Midbrain (tissue), 1 donor: ENCODE measurements at regions not wholly inside any gene's neighbourhood (a gene's known extent, or its start where the extent isn't known, plus 50 kb on each side); places are given as distances from the start of the nearest gene placed in this dataset.
A peak's percentile ranks its signal among the peaks of the same experiment; 100 is the strongest.
"Not testable (repeated sequence)": the region's sequence is repeated elsewhere in the genome, so short reads cannot be mapped to it uniquely, and the experiment has no call there.

Experiments
- DNase-seq: peaks from one replicate; lab custom pipeline; 2025; lab: John Stamatoyannopoulos, UW

DNA sequence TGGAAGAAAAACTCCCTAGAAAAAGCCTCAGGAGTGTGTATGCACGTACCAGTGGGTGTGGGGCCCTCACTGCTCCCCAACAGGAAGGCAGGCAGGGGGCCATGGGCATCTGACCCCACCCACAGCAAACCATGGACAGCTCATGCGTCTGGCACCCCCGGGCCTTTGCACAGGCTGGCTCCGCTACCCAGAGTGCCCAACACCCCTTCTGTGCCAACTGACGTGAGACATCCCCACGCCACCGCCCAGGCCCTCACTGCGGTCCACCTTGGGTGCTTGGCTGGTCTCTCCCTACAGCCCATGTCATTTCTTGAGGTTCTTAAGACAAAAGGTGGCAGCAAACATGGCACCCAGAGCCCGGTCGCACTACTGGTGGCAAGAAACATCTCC, 91.4 kb downstream of the NCOR2 start:
- DNase-seq = no peak

DNA sequence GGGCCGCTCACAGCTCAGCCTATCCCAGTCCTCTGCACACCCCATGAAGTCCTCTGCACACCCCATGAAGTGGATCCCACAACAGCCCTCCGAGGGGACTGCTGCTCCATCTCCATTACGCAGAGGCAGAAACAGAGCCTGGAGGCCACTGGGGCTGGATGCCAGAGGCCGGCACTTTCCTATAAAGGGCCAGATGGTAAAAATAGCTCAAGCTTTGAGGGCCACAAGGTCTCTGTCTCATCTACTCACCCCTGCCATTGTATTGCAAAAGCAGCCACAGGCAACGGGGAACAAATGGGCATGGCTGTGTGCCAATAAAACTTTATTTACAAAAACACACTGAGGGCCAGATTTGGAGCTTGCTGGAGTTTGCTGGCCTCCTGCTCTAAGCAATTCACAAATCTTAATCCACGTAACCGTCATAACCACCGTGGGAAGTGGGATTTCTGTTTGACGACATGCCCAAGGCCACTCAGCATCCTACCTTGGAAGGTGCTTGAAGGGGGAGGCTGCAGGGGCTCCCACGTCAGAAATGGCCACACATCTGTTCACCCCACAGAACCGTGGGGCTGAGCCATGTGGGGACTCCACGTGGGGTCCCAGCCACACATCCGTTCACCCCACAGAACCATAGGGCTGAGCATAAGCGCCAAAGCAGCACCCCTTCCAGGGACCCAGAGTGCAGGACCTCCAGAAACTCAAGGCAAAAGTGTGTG, 92.0 kb downstream of the NCOR2 start:
- no peak for DNase-seq

DNA sequence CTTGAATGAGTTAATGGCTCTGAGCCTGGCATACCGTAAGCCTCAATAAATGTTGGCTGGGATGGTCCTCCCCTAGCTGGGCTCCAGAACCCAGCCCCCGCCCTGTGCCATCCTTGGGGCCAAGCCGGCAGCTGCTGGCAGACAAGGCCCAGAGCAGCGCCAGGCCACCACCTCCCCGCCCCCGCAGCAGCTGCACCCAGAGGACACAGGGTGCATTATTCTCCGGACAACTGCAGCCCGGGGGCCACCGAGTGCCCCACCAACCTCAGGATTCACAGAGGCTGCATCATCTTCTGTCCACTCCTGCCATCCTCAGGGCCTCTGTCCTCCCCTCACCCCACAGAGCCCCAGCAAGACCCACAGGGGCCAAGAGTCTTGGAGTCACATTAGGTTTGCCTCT, 92.7 kb downstream of the NCOR2 start:
- DNase-seq = peak; percentile 93

DNA sequence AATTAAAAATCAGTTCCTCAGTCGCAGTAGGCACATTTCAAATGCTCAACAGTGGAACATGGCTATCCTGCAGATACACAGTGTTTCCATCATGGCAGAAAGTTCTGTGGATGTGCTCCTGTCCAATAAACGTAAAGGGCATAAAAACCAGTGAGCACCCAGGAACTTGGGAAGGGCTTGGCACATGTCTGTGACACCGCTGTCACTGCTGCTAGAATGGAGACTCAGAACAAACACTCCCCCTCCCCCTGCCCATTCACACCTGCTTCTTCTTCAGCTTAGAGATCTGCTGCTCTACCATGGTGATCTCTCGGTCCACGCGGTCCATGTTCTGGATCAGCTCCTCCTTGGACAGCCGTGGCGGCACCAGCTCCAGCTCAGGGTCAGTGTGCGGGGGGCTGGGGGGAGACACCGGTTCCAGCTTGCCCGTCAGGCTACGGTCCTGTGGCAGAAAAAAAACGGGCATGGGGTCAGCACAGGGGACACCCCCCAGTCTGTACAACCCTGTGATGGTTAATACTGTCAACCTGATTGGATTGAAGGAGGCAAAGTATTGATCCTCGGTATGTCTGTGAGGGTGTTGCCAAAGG, 94.6 kb downstream of the NCOR2 start:
- no peak for DNase-seq

DNA sequence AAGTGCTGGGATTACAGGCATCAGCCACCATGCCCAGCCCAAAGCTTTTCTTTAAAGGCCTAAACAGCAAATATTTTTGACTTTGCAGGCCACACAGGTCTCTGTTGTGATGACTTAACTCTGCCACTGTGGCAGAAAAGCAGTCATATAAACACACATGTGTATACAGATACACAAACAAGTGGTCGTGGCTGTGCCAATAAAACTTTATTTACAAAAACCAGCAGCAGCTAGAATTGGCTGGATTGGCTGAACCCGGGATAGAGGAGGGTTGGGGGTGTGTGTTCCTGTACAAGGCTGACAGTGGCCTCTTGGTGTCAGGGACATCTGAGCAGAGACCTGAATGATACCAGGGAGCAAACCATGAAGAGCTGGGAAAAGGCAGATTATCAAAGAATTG, 95.6 kb downstream of the NCOR2 start:
- no peak for DNase-seq

DNA sequence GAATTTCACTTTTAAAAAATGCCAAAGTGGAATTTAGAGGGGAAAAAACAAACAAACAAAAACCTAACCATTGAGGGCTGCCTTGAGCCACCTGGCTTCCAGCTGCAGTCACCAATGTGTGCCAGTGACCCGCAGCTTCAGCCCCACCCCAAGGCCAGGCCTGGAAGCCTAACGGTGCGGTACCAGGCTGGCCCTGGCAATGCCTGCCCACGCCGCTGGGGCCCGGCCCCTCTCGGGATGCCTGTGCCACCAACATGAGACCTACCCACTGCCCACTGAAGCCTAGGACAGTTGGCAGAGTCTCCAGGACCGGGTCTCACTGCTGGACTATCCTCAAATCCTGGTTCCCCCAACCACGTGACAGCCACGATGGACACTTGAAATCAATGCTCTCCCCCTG, 96.6 kb downstream of the NCOR2 start:
- no peak for DNase-seq

DNA sequence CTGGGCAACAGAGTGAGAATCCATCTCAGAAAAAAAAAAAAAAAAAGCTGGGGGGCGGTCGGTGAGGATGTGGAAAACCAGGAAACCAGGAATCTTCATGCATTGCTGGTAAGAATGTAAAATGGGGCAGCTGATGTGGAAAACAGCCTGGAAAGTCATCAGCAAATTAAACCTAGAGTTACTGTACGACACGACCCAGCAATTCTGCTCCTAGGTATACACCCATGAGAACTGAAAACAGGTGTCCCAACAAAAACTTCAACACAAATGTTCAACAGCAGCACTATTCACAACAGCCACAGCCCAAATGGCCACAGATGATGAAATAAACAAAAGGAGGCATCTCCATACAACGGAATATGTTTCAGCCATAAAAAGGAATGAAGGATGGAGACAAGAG, 97.3 kb downstream of the NCOR2 start:
- no peak for DNase-seq

DNA sequence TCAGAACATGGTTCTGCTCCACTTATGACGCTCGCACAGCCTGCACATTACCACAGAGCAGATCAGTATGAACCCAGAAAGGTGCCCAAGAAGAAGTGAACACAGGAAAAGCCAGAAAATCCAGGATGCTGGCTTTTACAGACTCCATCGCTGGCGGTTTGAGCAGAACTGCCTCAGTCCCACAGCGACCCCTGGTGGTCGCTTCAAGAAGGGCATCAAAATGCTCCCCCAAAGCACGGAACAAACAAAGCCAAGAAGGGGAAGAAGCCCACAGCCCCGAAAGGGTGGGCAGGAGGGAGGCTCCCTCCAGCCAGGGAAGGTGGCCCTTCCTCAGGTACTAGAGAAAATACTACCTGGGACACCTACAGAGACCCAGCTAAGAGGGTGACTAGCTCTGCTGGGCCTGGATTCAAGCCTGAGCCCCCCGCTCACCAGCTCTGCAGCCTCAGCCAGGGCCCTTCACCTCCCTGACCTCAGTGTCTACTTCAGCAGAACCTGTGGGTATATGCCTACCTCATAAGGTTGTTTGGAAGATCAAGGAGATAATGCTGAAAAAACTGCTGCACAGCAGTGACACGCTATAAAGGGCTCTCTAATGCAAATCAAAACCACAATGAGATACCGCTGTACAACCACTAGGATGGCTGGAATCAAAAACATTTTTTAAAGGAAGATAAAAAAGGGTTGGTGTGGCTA, 98.1 kb downstream of the NCOR2 start:
- DNase-seq = no peak

DNA sequence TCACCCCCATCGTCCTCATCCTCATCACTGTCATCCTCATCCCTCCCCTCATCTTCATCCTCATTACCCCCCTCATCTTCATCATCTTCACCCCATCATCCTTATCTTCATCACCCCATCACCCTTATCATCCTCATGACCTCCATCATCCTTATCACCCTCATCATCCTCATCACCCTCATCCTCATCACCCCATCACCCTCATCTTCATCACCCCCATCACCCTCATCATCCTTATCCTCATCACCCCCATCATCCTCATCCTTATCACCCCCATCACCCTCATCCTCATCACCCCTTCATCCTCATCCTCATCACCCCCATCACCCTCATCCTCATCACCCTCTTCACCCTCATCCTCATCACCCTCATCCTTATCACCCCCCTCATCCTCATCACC, 99.9 kb downstream of the NCOR2 start:
- DNase-seq = not testable (repeated sequence)

DNA sequence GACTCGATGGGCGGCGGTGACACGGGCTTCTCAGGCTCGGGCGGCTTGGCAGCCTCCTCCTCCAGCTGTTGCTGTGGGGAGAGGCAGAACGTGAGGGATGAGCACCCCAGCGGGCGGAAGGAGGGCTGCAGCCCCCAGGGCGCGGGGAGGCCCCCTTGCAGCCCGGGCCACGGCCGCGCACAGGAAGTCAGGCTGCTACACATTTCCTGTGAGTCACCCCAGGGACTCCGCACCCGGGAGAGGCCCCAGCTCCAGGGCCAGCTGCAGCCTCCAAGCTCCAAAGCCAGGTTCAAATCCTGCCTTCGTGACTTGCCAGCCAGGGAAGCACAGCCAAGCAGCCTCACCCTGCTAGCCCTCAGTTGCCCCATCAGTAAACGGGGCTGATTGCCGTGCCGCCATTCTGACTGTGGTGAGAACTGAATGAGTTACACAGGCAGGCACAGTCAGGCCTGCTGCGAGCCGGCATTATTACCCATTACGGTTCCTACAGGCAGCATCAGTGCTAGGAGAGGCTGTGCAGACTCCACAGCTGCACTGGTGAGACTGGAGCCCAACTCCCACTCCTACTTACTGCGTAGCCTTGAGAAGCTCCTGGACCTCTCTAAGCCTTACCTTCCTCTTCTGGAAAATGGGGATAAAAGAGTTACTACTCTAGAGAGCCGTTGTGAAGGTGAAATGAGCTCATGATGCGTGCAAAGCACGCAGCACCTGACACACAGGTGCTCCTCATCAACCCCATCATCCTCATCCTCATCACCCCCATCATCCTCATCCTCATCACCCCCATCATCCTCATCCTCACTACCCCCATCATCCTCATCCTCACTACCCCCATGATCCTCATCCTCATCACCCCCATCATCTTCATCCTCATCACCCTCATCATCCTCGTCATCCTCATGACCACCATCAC, 100.9 kb downstream of the NCOR2 start:
- no peak for DNase-seq

DNA sequence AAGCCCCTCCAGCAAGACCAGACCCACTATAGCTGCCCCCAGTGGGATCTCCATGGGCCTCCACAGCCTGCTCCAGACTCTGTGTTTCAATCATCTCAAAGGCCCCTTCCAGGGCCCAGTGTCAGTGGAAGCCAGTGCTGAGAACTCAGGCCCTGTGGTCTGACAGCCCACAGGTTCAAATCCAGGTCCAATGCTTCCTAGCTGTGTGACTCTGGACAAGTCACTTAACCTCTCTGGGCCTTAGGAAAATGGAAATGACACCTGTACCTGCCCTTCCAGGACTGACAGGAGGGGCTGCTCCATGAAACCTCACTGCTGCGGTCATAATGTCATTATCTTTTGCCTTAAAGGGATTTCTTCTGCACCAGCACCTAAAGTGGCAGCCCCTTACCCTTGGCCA, 101.9 kb downstream of the NCOR2 start:
- no peak for DNase-seq

DNA sequence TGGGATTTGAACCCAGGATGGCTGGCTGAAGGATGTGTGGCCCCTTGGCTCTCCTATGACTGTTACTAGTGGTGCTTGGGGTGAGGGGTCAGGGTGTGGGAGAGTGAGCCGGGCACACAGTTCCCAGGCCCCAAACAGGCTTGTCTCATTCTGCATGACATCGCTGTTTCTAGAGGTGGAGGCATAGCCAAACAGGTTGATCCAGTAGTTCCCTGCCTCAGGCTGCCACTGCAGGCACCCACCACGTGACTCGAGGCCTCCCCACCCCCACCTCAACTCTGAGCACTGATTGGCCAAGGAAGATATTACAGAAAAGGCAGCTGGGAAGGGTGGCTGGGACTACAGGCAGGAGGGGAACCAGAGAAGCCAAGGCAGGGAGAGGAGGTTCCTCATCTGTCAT, 102.6 kb downstream of the NCOR2 start:
- no peak for DNase-seq

DNA sequence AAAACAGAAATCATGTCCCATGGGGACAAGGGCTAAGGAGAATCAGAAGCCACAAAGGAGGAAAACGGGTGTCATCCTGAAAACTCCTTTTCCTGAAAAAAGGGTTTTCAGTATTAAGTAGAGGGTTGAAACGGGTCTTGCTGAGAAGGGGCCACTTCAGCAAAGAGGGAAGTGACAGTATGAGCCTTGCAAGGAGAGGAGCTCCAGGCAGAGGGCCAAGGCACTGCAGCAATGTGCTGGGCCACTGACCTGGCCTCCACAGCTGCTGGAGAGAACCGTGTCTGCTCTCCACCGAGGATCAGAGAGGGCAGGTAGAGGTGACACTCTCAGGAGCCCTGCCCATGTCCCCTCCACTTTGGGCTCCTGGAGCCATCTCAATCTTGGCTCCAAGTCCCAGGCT, 103.3 kb downstream of the NCOR2 start:
- no peak for DNase-seq

DNA sequence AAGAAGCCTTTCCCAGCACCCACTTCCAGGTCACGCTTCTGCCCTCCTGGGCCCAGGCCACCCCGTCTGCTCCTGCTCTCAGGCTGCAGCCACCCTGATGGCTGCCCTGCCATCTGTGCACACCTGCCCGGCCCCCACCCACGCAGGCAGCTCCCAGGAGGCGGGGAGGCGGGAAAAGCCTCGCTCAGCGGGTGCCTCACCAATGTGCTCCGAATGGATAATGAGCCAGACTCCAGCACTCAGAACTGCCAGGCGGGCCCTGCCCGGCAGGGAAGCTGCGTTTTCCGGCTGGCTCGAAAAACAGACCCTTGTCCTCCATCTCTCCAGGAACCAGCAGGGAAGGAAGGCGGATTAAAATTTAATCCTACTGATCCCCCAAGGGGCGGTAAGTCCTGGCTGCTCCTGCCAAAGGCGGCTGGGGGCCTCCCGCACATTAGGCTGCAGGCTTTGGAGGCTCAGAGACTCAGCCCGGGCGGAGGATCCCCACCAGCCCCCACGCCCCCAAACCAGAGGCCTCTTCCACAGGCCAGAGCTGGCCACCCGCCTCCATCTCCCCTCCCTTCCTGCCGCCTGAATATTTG, 104.0 kb downstream of the NCOR2 start:
- peak; percentile 37 for DNase-seq

DNA sequence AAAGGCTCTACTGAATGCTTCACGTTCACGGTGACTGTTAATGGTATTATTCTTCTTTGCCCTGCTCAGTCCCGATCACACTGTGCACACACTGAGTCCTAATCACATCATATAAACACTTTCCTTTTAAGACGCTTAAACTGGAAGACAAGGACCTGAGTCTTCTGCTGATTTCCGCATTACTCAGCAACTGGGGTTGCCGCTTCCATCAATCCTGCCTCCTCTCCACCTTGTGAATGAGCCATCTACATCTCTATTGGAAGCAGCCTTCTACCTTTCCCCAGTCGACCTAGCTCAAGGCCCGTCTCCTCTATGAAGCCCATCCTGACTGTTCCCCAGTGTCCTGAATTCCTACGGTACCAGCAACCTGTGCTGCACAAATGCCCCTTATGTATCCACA, 104.7 kb downstream of the NCOR2 start:
- DNase-seq = no peak

DNA sequence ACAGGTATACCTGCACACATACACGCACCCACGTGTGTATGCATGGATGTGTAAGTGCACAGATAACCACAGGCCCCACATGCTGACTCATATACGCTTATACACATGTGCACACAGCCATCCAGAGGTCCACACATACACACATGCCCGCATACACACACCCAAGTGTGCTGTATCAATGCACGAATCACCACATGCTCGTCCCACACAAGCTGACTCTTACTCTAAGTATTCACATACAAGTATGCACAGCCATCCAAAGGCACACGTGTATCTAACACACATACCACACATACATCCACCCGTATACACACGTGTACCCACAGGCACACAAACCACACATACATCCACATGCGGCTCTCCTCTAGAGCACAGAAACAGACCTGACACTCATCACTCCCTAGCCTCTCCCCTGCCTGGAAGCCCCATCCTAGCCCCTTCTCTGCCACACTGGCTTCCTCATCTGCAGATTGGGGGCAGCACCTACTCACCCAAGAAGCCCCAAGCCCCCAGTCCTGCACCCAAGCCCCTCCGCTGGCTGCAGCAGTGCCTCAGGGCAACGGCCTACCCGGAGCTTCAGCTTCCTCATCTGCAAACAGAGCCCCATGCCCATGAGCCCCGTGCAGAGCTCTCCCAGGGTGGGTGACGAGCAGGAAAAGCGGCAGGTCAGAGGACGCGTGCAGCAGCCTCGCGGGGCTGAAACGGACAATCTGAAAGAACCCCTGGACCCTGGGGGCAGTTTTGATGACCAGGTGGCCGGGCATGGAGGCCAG, 105.4 kb downstream of the NCOR2 start:
- no peak for DNase-seq

DNA sequence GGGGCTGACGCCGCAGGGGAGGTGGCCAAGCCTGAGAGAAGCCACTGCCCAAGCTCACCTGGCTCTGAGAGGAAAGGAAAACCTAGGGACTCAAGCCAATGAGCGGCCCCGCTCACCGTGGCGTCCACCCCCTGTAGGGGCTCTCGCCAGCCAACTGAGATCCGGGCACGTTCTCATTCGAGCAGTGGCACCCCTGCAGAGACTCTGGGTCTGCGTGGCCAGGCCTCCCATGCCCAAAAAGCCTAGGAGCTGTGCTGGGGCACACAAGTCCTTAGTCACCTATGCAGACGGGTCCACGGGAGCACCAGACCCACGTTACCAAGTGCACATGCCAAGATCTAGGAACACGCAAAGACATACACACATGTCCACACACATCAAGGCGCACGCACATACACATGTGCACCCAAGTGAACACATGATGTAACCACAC, 106.2 kb downstream of the NCOR2 start:
- DNase-seq = no peak

DNA sequence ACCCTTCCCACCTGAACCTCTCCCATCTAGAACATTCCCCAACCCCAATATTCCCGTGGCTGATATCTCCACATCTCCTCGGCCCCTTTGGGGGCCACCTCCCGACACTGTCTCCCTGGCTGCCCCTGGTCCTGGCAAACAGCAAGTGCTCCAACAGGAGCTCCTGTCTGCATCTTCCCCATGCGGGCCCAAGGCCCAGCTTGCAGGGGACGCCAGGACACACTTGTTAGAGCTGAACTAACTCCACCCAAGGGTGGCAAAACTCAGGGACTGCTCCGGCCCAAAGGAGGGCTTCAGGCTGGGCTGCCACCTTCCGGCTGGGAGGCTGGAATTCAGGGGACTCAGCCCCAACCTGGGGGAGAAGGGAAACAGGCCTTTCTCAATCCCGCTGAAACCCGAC, 106.6 kb downstream of the NCOR2 start:
- DNase-seq = no peak

DNA sequence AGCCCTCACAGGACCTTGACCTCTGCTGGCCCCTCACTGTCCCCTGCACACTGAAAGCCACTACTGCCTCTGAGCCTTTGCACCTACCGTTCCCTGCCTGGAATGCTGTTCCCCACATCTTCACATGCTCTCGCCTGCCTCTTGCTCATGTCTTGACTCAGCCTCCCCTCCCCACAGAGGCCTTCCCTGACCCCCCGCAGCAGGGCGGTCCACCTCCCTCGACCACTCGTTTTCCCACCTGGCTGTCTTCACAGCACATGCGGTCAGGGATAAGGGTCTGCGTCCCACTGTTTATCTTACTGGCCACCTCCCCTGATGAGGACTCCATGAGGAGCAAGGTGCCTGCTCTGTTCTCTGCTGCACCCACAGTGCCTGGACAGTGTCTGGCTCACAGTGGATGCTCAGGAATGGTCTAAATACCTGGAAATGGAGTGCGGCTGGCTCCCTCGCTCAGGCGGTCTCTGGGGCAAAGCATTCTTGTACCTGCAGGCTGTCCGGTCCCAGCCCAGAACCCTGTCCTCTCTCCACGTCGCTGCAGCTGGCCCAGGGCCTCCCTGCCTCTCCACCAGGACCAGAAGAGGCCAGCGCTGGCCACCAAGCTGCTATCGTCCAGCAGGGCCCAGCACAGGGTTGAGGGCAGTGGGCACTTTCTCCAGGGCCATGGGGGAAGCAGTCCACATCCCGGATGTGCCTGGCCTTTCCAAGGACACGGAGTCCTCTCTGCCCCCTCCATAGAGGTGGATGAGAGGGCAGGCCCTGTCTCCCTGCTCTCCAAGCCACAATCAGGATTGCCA, 107.4 kb downstream of the NCOR2 start:
- DNase-seq = no peak
